ENCODE measurements at regions not wholly inside any gene's neighbourhood (a gene's known extent, or its start where the extent isn't known, plus 50 kb on each side); places are given as distances from the start of the nearest gene placed in this dataset.

- TF ChIP-seq, protein P1, sequence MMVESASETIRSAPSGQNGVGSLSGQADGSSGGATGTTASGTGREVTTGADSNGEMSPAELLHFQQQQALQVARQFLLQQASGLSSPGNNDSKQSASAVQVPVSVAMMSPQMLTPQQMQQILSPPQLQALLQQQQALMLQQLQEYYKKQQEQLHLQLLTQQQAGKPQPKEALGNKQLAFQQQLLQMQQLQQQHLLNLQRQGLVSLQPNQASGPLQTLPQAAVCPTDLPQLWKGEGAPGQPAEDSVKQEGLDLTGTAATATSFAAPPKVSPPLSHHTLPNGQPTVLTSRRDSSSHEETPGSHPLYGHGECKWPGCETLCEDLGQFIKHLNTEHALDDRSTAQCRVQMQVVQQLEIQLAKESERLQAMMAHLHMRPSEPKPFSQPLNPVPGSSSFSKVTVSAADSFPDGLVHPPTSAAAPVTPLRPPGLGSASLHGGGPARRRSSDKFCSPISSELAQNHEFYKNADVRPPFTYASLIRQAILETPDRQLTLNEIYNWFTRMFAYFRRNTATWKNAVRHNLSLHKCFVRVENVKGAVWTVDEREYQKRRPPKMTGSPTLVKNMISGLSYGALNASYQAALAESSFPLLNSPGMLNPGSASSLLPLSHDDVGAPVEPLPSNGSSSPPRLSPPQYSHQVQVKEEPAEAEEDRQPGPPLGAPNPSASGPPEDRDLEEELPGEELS (CRISPR knock-in tag; IDR thresholded peaks at IDR 0.05) = no peak
- no peak for TF ChIP-seq FOXP1 (CRISPR knock-in tag; IDR thresholded peaks at IDR 0.05; ENCODE audit: borderline replicate concordance)
- TF ChIP-seq TP53 (CRISPR knock-in tag; IDR thresholded peaks at IDR 0.05) = no peak
- TF ChIP-seq IRF2 (CRISPR knock-in tag; IDR thresholded peaks at IDR 0.05; ENCODE audit: borderline replicate concordance, low read depth) = no peak
- no peak for TF ChIP-seq ERG (CRISPR knock-in tag; IDR thresholded peaks at IDR 0.05)
- no peak for TF ChIP-seq ZNF671 (CRISPR knock-in tag; IDR thresholded peaks at IDR 0.05)
- TF ChIP-seq FOXJ3 (CRISPR knock-in tag; IDR thresholded peaks at IDR 0.05; ENCODE audit: borderline replicate concordance) = no peak
- TF ChIP-seq, protein P2, sequence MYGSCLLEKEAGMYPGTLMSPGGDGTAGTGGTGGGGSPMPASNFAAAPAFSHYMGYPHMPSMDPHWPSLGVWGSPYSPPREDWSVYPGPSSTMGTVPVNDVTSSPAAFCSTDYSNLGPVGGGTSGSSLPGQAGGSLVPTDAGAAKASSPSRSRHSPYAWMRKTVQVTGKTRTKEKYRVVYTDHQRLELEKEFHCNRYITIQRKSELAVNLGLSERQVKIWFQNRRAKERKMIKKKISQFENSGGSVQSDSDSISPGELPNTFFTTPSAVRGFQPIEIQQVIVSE (CRISPR knock-in tag; IDR thresholded peaks at IDR 0.05; ENCODE audit: borderline replicate concordance) = no peak
- no peak for TF ChIP-seq MXD4 (CRISPR knock-in tag; IDR thresholded peaks at IDR 0.05; ENCODE audit: borderline replicate concordance)
Measured at GRCh38 chr4:146108756-146109155, 66.8 kb upstream of the LSM6 start (continued).

DNA sequence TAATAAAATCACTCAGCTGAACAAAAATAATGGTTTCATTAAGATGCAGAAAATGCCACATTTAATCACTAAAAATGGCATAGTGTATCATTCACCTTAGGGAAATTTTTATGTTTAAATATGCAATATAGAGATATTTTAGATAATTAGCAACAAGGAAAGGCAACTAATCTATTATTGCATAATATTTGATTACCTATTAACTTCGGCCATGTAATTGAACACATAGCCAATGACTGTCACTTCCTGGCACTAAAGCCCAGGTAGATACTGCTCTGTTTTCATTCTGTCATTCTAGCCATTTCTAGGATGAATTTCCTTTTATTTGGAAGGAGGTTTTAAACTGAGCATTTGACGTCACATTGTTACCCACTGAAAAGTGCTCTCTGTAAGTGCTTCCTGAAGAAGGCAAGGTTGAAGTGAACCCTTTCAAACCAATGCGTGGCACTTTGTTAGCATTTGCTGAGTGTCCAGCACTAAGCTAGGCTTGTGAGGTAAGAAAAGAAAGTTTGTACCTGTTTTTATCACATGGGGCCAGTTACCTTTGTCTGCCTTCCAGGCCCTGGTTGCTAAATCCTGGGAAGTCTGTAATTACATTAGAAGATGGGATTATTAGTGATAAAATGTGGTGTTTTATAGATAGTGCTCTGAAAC lies 67.8 kb upstream of the LSM6 start:
- ATAC-seq (no peak), DNase-seq (ENCODE audit: low spot score) (no peak)
- no peak overlapping the region for H3K27ac Mint-ChIP-seq
- no peaks in the 10 kb centered on the region for H3K27me3 Mint-ChIP-seq (ENCODE audit: low read depth)
- no peaks in the 10 kb centered on the region for H3K9me3 Mint-ChIP-seq
- POLR2A ChIA-PET = no interaction called here
- H3K36me3 Mint-ChIP-seq = no peaks in the 10 kb centered on the region
- 0 out of 2 replicates have a peak, but pooled peaks cover 2% of the 10 kb centered on the region for H3K4me1 Mint-ChIP-seq
- H3K4me3 Mint-ChIP-seq = no peak overlapping the region
- CTCF ChIA-PET = interaction anchor here (4.4 kb wide), 1 partner anchor 12 kb away, joined by 26 read pairs; no protein-coding TSS in a partner anchor
- TF ChIP-seq, protein P2 (CRISPR knock-in tag; IDR thresholded peaks at IDR 0.05; ENCODE audit: borderline replicate concordance) = no peak
- TF ChIP-seq ERG (CRISPR knock-in tag; IDR thresholded peaks at IDR 0.05) (no peak), SMAD4 (CRISPR knock-in tag; IDR thresholded peaks at IDR 0.05) (no peak), ZNF232 (CRISPR knock-in tag; IDR thresholded peaks at IDR 0.05) (no peak), ZNF512 (CRISPR knock-in tag; IDR thresholded peaks at IDR 0.05; ENCODE audit: borderline replicate concordance) (no peak), NFE2L1 (CRISPR knock-in tag; IDR thresholded peaks at IDR 0.05) (no peak), SOX15 (CRISPR knock-in tag; IDR thresholded peaks at IDR 0.05) (no peak), IRF1 (CRISPR knock-in tag; IDR thresholded peaks at IDR 0.05) (no peak), ZNF121 (CRISPR knock-in tag; IDR thresholded peaks at IDR 0.05) (no peak), STAT6 (CRISPR knock-in tag; conservative IDR thresholded peaks at IDR 0.05; ENCODE audit: low read depth) (no peak), NR3C1 (CRISPR knock-in tag; conservative IDR thresholded peaks at IDR 0.05; ENCODE audit: low read depth) (no peak), FOXP1 (CRISPR knock-in tag; IDR thresholded peaks at IDR 0.05; ENCODE audit: borderline replicate concordance) (no peak), CBFB (CRISPR knock-in tag; IDR thresholded peaks at IDR 0.05; ENCODE audit: low read depth) (no peak), CREM (CRISPR knock-in tag; IDR thresholded peaks at IDR 0.05) (no peak)
- TF ChIP-seq, protein P3, sequence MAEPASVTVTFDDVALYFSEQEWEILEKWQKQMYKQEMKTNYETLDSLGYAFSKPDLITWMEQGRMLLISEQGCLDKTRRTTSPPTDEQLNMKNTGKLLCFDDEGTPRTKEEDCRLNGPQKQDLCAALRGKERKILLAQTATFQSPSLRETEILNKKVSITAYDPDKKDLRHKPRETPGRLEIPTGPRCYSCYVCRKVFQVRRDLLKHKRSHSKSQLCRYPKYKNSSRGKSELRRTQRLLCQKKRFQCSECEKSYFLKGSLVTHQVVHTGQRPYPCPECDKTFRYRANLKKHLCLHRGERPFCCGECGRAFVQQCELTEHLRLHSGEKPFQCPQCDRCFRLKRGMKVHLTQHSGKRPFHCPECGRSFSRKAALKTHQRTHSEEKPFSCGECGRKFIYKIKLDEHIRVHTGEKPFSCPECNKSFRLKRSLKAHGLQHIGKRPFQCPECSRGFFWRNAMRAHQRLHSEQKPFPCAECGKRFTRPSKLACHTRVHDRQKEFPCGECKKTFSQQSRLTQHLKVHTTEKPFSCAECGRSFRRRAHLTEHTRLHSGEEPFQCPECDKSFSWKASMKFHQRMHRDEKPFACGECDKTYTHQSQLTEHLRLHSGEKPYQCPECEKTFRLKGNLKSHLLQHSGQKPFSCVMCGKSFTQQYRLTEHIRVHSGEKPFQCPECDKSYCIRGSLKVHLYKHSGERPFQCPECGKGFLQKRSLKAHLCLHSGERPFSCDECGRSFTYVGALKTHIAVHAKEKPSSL (CRISPR knock-in tag; conservative IDR thresholded peaks at IDR 0.05) = no peak

Data from WTC11 (cell line).